ENCODE measurements at regions not wholly inside any gene's neighbourhood (a gene's known extent, or its start where the extent isn't known, plus 50 kb on each side); places are given as distances from the start of the nearest gene placed in this dataset.

DNA sequence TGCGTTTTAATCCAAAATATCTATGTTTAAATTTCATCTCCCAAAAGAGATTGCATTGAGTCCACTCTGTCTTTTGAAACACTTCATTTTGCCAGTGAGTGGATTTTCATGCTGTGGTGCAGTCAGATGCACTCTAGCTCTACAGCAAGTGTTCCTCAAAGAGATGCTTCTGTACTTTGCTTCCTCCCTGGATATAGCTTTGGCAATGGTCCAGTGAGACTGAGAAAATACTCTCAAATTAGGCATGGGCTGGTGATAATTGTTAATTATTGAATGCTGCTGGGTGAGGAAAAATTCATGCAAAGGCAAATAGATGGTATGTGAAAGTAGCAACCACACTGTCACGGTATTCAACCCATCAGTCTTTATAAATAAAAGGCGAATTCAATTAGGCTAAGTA lies 396.9 kb downstream of the ADGRL2 start:
- no peak for DNase-seq (ENCODE audit: low read depth)

DNA sequence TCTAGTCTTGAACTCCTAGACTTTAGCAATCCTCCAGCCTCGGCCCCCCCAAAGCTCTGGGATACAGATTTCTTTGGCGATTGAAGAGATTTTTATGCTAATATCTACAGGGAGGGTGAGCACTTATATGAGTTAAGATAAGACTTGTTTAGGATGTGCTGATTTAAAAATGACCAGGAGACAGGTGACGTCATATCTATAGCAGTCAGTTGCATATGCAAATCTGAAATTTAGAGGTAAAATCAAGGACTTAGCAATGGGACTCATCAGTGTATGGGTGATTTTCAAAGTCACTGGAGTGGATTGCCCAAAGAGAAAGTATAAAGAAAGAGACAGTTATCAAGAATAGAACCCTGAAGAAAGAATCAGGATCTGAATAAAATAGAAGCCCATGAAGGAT lies 394.5 kb downstream of the ADGRL2 start:
- DNase-seq (ENCODE audit: low read depth): no peak

DNA sequence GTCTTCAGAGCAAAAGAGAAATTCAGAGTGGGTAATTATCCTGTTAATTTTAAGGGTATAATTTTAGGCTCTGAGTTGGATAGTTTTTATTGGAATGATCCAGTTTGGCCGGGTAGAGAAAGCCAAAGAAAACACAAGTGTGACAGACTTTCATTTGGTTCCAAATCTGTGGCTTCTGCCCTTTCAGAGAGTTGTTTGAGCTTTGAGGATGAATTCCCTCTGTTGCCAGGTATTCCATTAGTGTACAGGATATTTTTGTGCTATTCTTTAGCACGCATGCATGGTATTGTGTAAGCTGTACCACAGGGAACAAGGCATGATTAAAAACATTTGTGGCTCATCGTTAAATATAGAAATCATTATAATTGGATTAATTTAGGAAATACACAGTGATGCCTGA lies 384.4 kb downstream of the ADGRL2 start:
- DNase-seq (ENCODE audit: low read depth): no peak

DNA sequence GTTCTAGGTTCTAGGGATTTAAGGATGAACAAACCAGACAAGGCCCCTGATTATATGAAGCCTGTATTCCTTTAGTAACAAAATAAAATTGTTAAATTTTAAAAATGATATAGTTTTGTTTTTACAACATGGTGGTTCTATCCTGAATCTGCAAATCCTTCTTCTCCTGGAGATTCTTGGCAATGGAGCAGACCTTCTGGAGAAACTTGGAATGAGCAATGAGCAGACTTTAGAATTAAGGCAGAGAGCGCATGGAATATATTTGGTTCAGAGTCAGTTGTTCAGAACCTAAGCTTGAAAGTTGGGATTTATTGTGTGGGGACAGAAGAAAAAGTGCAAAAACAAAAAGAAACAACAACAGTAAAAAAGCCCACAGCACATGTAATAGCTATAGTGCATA lies 381.1 kb downstream of the ADGRL2 start:
- DNase-seq (ENCODE audit: low read depth): no peak

DNA sequence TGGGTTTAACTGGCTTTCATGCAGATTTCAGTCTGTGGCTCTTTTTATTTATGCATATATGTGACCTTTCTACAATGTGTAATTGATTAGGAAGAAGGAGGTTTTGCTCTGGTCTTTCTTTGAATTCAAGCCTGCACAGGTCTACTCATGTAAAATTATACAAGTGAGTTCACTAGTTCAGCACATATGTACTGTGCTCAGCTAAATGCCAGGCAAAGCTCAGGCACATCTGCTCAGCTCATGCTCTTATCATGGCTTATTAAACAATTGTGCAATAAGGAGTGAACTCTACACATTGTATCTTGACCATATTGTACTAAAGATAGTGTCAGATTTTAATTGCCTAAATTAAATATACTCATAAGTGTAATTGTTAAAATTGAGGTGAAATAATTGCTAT lies 378.4 kb downstream of the ADGRL2 start:
- no peak for DNase-seq (ENCODE audit: low read depth)

DNA sequence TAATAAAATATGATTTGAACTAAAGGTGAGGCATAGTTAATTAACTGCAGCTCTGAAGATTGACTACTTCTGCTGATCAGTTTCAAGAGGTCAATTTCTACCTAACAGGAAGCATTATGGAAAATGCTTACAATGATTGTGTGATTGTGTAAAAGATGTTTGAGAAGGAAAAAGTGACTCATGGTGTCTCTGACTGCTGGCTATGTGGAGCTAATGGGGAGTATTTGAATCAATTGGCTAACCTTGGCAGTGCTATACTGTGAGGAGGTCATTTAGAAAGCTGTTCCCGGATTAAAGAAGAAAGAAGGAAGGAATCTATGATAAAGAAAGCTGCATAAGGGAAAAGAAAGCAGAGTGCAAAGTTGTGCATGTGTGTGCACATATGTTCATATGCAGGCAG lies 376.5 kb downstream of the ADGRL2 start:
- no peak for DNase-seq (ENCODE audit: low read depth)

DNA sequence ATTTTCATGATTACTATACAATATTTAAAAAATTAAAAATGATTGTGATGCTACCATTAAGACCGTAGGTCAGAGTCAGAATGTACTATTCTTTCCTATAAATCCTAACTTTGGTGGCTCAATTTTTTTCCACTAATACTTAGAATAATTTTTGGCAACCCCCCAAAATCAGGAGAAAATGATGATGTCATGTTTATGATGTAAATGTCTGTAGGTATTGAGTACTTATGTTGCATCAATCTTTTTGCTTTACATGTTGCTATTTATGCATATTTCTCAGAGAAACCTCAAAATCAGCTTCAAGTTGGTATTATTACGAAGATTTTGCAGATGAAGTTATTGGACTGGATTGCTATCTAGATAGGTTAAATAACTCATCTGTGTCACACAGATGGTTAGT lies 371.2 kb downstream of the ADGRL2 start:
- DNase-seq (ENCODE audit: low read depth): no peak

DNA sequence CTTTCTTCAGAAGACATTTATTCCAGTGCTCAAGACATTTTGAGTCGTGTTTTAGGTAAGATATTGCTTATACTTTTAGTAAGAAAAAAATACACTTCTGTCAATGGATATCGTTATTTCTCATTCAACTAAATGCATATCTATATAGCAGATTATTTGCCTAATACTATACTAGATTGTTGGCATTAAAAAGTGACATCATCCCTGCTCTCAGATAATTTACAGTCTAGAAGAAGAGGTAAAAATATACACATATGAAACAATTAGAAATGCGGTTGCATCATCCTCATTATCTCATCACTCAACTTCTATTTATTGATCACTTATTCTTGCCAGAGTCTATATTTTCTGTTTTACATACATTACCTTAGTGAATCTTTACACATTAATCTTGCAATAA lies 367.7 kb downstream of the ADGRL2 start:
- DNase-seq (ENCODE audit: low read depth): no peak

DNA sequence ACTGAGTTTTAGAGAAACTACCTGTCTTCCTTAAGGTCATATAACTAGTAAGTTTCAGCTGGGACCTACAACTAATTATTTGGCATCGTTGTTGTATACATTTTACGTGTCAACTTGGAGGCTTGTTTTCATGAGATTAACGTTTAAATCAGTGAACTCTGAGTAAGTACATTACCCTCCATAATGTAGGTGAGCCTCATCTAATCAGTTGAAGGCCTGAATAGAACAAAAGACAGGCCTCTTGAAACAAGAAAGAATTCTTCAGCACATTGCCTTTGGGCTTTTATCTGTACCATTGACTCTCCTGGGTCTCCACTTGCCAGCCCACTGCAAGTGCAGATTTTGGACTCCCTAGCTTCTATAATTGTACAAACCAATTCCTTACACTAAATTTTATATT lies 364.6 kb downstream of the ADGRL2 start:
- no peak for DNase-seq (ENCODE audit: low read depth)

DNA sequence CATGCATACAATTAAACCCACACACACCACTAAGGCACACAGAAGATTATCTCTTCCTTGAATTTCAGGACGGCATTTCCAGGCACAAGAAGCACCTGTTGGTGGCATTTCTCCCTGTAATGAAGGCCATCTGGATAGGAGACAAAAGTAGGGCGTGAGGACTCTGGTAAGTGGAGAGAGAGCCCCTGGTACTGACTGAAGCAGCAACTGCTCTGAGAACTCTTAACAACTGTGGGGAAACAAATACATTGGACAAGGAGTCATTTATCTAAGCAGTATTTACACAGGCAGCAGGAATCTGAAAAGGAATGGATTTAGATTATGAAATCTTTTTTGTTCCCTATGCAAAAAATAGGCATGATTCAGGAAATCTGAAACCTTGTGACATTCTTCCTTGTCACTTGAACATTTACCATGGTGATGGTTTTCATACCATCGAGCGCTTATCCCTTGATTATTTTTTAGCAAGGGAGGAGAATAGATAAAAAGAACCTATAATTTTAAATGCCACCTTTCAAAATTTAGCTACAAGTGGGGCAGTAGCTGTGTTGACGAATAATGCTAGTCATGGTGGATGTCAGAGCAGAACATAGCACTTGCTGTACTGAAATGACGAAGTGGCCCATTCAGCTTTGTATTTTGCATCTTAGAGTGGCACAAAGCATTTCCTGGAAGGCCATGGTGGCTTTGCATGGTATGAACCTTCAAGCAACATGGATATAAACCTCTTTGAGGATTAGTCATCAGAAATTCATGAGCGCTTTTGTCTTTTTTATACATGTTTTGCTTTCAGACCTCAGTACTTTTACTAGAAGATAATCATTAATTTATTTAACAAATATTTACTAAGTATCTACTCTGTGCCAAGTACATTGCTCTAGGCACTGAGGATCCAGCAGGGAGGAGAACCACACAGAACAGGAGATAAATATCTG lies 362.0 kb downstream of the ADGRL2 start:
- no peak for DNase-seq (ENCODE audit: low read depth)

DNA sequence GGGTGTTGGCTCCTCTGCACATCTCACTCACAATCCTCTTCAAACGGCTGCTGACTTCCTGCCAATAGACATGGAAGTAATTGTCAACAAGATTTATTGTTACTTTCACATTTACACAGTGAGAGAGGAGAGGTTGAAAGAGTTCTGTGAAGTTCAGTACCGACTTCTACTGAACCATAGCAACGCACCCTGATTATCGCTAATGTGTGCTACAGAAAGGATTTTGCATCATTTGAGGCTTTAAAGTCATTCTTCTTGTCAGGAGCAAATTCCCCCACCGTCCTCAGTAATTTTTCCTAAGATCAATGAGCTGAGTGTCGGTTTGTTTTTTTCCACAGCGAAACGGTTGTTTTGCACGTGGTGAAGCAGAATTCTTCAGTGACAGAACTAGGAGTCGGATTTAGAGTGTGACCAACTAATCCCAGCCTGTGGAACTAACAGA lies 361.0 kb downstream of the ADGRL2 start:
- no peak for DNase-seq (ENCODE audit: low read depth)

DNA sequence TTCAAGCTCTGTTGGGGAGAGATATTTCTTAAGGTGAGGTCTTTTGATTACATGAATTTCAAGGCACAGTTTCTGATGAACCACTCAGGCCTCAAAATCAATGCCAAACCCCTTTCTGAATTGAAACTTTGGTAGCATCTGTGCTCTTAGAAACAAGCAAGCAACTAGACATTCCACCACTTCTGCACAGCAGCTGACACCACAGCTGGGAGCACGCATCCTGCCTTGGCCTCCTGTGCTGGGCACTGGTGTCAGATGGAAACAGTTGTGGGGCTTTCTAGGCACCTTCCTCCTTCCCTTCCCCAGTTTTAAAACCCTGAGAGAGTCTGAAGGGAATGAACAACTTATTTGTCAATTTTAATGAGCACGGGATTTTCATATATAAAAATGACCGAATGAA lies 360.2 kb downstream of the ADGRL2 start:
- no peak for DNase-seq (ENCODE audit: low read depth)

DNA sequence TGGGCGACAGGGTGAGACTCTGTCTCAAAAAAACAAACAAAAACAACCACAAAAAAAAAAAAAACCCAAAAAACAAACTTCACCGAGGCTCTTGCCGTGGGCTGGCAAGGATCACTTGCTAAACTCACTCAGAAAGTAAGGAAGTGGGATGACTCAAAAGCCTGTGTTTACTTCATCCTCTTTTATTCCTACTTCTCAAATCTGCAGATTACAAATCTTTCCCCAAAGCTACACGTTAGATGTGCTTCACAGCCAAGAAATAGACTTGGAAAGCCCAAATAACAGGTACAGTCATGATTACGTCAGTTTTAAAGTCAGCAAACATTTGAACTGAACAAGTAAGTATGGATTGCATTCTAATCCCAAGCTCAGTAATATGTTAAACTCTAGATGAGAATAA lies 359.3 kb downstream of the ADGRL2 start:
- DNase-seq (ENCODE audit: low read depth): no peak

DNA sequence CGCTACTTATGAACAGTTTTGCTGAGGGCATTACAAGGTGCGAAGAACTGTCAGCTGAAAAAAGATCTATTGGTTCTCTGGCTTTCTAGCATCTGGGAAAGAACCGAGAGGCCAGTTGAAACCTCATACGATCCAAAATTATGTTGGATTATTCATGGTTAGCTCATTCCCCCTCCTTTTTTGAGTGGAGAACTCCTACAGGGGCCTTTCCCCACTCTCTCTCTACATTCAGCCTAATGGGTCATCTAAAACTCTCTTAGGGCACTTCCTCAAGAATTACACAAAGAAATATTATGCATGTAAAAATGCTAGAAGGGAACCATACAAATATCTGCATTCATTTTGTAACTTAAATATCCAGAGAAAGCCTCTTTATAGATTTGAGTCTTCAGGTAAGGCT lies 358.2 kb downstream of the ADGRL2 start:
- DNase-seq (ENCODE audit: low read depth): no peak

DNA sequence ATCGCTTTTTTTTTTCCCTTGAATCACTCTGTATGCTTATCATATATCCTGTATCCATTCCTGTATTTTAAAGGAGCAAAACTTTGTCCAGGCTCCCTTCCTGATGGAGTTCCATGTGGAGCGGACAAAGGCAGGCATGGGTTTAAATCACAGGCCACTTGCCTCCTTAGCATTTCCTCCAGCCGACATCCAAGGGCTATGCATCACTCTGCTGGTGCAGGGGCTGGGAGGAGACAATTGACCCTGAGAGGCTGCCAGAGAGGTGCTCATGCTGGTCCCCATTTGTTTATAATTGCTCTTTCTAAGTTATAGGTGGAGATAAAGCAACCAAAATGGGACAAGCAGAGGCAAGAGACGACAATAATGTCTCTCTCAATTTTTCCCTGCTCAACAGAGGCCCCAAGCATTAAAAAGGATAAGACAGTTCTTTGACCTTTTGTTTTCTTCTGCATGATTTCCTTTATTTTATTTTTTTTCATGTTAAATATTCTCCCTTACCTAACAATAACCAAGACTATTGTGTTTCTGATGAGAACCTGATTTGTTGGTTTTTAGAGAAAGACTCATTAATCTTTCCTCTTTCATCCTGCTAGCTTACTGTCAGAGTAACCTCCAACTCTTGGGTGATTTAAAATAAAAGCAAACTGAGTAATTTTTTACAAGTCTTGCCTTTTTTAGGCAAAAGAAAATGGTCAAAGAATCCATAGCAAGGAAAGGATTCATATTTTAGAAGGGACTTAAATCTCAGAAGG lies 353.7 kb downstream of the ADGRL2 start:
- no peak for DNase-seq (ENCODE audit: low read depth)

DNA sequence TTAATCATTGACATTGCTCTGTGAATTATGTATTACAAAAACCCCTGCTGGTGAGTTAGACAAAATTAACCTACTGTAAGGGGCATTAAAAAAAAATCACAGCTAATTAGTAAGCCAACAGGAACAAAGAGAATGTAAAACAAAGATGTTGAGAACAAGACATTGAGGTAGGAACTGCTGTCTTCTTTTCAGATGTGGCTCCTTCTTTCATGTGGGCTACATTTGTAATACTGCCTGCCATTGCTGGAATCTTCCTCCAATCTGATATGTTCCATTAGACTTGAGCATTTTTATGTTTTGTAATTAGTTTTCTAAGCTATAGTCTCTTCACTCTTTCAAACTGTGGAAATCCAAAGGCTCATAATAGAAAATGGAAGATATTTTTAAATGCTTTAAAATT lies 353.0 kb downstream of the ADGRL2 start:
- DNase-seq (ENCODE audit: low read depth): no peak

DNA sequence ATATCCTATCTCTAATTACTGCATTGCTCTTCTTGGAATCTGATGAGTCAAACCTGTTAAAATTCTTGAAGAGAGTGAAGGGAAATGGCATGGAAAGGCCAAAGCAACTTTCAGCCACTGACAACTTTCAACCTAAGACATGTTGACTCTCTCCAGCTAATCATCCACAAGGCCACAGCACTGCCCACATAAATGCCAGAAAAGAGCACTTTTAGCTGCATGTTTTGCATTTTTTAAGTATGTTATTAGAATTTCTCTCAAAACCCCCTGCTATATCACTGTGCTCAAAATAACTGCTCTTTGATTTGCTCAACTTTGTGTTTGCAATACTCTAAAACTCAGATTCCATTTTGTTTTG lies 352.5 kb downstream of the ADGRL2 start:
- DNase-seq (ENCODE audit: low read depth): no peak

DNA sequence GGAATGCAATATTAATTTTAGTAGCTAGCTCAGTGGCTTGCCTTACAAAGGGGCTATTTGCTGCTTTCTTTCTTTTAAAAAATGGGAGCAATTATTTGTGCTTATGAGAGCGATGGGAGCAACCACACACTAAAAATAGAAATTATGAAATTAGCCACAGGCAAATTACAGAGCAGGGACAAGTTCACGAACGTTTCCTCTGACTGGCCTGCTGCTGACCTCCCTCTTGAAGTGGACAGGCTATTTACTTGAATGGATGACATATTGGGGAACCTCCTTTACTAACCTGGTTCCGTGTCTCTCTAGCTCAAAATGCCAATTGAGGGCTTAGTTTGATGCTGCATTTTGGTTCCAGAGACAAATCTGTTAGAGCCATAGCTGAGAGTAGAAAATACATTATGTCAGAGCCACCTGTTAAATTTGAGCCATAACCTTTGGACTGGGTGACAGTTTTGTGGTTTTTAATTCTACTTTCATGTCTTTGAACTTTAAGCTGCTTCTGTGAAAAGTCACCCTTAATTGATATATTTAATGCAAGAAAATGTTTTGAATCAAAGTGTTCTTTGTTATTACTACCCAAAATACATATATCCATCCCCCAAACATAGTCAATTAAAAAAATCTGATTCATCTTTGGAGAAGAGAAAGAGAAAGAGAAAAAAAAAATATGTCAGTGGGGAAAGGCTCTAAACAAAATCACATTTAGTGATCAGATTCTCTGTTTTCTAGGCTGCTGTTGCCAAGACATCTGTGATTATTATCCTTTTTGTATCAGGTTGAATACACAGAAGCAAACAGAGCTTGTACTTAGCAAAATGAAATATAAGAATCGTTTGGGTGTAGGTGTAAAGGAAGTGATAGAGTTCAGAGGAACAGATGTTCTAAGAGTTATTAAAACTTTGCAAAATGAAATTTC lies 351.9 kb downstream of the ADGRL2 start:
- DNase-seq (ENCODE audit: low read depth): no peak

DNA sequence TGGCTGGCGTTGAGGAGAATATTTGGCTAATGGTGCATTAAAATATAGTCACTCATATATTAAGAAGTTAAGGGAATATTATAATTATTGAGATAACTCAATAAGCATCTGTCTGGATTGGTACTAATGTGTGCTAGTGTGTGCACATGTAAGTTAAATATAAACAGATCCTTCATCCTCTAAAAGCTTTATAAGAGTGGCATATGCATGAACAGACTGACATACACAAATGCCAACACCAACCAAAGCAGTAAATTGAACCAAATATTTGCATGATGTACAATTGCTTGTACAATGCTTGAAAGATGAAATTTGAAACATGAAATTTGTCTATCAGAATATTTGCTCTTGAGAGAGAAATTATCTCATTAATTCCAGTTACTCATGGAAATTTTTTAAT lies 344.9 kb downstream of the ADGRL2 start:
- DNase-seq (ENCODE audit: low read depth): no peak

DNA sequence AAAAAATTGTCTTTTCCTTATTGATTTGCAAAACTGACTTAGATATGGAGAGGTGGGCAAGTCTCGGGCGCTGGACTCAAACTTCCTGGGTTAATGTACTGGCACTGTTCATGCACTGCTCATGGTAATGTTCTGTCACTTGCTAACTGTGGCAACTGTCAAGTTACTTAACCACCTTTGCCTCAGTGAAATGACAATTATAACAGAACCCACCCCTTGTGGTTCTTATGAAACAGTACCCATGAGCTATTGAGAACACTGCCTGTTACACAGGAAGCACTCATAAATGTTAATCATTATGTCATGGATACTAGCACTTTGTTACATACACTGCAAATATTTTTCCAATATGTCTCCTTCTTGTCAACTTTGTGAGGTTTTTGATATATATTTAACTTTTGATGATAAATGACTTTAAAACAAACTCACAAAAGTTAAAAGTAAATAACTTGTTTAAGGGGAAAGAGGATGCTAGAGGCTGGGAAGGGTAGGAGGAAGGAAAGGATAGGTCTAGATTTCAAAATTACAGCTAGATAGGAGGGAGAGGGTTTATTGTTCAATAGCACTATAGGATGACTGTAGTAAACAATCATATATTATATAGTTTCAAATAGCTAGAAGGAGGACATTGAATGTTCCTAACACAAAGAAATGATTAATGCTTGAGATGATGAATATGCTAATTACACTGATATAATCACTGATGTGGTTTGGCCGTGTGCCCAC lies 342.5 kb downstream of the ADGRL2 start:
- no peak for DNase-seq (ENCODE audit: low read depth)

DNA sequence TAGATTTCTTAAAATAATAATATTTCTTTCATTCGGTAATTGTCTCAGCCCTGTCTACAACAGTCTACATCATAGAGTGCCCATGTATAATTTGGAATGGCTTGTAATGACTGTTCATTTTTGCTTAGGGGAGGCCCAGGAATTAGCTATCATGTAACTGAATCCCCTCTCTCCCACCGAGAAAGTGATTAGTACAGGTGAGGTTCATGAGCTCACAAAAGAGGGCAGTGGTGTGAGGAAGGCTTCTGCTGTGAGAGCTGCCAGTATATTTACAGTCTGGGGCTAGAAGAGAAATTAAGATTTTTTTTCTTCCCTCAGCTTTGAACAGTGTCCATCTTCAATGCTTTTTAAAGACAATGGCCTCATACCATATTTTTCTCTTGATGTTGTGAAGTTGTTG lies 340.7 kb downstream of the ADGRL2 start:
- no peak for DNase-seq (ENCODE audit: low read depth)
